Ecto neural progenitor cell (in vitro differentiated cells): ENCODE measurements at regions not wholly inside any gene's neighbourhood (a gene's known extent, or its start where the extent isn't known, plus 50 kb on each side); places are given as distances from the start of the nearest gene placed in this dataset.

Experiments
- DNase-seq: peaks from one replicate; pipeline ENCODE4 v3.0.0-alpha.2; 2018; ENCODE audit warnings: low spot score

GRCh38 chr16:80418517-80419355, 122.1 kb upstream of the DYNLRB2 start:
- DNase-seq = no peak

- no peak for DNase-seq
Measured at GRCh38 chr16:80417706-80418271, 123.0 kb upstream of the DYNLRB2 start.

- DNase-seq = no peak
Measured at GRCh38 chr16:80408014-80408413, 132.8 kb upstream of the DYNLRB2 start.

- DNase-seq = no peak
Measured at GRCh38 chr16:80407265-80407987, 133.4 kb upstream of the DYNLRB2 start.

GRCh38 chr16:80404847-80405246, 135.9 kb upstream of the DYNLRB2 start:
- DNase-seq = no peak

- DNase-seq = no peak
Measured at GRCh38 chr16:80403894-80404293, 136.9 kb upstream of the DYNLRB2 start.

- no peak for DNase-seq
Measured at GRCh38 chr16:80390871-80391489, 149.8 kb upstream of the DYNLRB2 start.

GRCh38 chr16:80390046-80390445, 150.7 kb upstream of the DYNLRB2 start:
- no peak for DNase-seq

- DNase-seq = no peak
Measured at GRCh38 chr16:80389338-80389737, 151.5 kb upstream of the DYNLRB2 start.

GRCh38 chr16:80387318-80387921, 153.4 kb upstream of the DYNLRB2 start:
- DNase-seq = no peak

- DNase-seq = no peak
Measured at GRCh38 chr16:80384862-80385261, 155.9 kb upstream of the DYNLRB2 start.

- no peak for DNase-seq
Measured at GRCh38 chr16:80380514-80380913, 160.3 kb upstream of the DYNLRB2 start.

GRCh38 chr16:80377096-80377956, 163.5 kb upstream of the DYNLRB2 start:
- no peak for DNase-seq

- no peak for DNase-seq
Measured at GRCh38 chr16:80375973-80376372, 164.8 kb upstream of the DYNLRB2 start.

GRCh38 chr16:80375513-80375912, 165.3 kb upstream of the DYNLRB2 start:
- DNase-seq = no peak

- DNase-seq = no peak
Measured at GRCh38 chr16:80372341-80372740, 168.5 kb upstream of the DYNLRB2 start.

- DNase-seq = peak; percentile 75
Measured at GRCh38 chr16:80369138-80369958, 171.4 kb upstream of the DYNLRB2 start.

GRCh38 chr16:80367037-80367658, 173.6 kb upstream of the DYNLRB2 start:
- DNase-seq = no peak

GRCh38 chr16:80366023-80366422, 174.8 kb upstream of the DYNLRB2 start:
- no peak for DNase-seq

- DNase-seq = no peak
Measured at GRCh38 chr16:80362816-80363215, 178.0 kb upstream of the DYNLRB2 start.
